ENCODE measurements at regions not wholly inside any gene's neighbourhood (a gene's known extent, or its start where the extent isn't known, plus 50 kb on each side); places are given as distances from the start of the nearest gene placed in this dataset.
"Not testable (repeated sequence)": the region's sequence is repeated elsewhere in the genome, so short reads cannot be mapped to it uniquely, and the experiment has no call there.

DNA sequence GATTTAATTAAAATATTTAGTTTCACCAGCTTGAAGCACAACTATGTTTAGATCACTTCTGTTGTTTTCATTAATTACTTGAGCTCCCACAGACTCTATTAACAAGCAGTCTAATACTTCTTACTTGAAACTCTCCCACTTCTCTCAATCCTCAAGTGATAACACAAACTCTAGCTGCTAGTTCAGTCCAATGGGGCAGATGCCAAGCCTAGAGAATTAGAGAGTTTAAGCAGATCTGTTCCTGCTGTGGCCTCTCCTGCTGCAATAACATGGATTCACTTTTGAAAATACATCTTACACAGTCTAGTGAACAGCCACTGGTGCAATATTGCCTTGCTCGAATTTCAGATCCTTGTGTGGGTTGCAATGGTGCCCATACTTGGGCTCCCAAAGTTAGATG, 566.4 kb upstream of the SGO1 start:
- FAIRE-seq (no peak), DNase-seq (ENCODE audit: low spot score in 2 of 2) (no peak)

DNA sequence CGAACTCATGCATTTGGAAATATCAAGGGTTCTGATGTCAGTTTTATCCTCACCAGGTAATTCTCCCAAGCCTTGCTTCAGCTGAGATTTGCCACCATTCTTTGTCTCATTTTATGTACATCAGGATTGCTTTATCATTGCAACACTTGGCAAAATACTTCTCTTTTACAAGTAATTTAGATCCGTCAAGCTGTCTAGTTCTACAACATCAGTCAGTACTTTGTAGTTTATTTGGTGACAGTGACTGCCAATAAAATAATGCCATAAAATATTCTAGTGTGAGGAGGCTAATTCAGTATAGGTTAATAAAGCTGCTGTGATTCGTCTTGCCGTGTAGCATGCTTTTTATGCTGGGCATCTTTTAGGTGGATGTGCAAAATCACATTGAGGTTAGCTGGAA, 565.3 kb upstream of the SGO1 start:
- FAIRE-seq (no peak), DNase-seq (ENCODE audit: low spot score in 2 of 2) (no peak)

DNA sequence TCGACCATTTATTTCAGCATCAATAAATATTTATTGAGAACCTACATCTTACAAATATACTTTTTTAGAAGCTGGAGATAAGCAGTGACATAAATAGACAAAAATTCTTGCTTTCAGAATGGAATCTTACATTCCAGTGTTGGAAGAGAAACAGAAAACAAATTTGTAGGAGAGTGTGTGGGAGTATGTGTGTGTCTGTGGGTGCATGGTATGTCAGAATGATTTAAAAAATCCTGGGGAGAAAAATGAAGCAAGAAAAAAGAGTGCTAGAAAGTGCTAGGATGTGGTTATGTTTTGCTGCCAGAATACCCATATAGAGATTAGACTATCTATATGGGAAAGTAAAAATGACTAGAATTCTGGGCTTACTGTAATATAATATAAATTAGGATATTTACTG, 561.7 kb upstream of the SGO1 start:
- no peak for FAIRE-seq

DNA sequence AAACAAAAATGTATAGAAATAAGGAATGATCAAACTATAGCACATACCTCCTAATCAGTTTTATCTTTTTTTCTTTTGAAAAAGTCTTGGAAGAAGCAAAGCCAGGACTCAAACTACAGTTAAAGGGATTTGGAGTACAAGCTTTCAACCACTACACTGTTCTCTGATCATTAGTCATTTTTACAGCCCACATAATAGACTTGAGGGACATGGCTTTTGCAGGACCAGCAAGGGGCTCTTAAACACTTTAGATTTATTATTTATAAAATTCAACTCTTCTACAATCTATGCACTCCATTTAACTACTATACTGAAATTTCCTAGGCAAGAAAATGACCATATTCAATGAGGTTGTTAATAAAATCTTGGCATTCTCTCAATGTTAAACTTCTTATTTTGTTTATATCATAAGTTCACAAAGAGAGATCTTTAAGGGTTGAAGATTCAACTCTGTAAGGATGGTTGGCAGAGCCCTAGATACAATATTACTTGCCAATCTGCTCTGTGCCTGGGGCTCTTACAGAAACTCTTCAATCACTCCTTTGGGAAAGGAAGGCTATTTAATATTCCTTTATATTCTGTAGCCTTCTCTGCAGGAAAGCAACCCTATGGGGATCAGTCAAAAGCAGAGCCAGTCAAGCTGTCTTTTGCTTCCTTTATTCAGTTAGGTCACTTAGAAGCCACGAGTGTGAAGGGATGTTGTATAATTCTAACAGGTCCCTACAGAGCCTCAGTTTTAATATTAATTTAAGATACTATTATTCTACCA, 557.7 kb upstream of the SGO1 start:
- FAIRE-seq (no peak), DNase-seq (ENCODE audit: low spot score in 2 of 2) (no peak)

More for the DNA sequence above, 561.7 kb upstream of the SGO1 start:
- no peak for DNase-seq (ENCODE audit: low spot score in 2 of 2)

DNA sequence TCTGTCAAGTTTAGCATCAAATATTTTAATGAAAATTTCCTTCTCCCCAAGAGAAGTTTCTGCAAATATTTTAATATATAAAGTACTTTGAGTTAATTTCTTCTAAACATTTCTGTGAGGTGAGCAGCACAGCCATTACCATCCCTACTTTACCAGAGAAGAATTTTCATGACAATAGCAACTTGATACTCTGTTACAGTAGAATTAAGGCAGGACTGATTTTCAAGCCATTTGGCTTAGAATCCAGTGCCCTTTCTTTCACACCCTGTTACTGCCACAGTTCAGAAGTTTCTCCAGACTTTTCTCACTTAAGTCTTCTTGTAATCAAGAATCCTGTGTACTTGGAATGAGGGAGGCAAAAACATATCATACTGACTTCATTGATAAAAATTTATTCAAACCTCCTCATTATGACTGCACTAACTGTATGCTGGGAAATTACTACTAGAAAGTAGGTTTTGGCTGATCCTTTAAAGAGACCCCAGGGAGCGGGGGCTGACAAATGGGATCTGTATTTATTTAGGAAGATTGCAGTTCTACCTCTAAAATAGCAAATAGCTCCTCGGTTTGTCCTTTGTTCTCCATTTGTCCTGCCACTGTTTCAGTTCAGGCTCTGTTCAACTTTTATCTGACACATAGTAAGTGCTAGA, 557.0 kb upstream of the SGO1 start:
- no peak for FAIRE-seq
- DNase-seq (ENCODE audit: low spot score in 2 of 2): no peak

DNA sequence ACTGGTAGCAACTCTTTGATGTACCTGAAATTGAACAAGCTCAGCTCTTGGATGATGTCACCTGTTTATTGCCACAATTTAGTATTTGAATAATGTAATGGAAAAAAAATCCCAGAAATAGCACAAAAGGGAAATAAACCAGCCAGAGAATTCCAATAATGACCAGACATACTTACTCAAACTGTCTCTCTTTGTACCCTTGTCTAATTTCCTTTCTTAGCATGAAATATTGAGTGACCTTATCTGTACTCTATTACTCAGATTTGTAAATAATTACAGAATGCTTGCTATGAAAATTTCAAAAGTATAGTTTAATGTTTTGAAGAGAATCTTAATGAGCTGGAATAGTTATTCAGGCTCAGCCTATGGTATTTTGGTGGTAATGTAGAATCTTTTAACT, 555.4 kb upstream of the SGO1 start:
- DNase-seq (ENCODE audit: low spot score in 2 of 2): no peak
- FAIRE-seq: no peak

DNA sequence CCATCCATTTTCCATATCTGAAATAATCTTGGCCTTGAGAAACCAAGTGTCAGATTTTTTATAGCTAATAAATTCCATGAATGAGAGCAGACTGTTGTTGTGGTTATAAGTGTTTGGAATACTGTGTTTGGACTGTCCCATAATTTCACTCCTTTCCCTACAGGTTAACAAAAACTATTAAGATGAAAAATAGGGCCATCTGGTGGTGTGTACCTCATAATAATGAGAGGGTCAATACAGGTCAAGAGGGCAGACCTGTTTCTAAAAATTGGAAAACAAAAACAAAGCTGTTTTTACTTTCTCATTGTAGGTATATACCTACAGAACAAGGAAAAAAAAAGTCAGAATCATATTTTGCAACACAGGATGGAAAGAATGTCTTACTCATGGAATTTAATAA, 553.8 kb upstream of the SGO1 start:
- DNase-seq (ENCODE audit: low spot score in 2 of 2) (no peak), FAIRE-seq (no peak)

DNA sequence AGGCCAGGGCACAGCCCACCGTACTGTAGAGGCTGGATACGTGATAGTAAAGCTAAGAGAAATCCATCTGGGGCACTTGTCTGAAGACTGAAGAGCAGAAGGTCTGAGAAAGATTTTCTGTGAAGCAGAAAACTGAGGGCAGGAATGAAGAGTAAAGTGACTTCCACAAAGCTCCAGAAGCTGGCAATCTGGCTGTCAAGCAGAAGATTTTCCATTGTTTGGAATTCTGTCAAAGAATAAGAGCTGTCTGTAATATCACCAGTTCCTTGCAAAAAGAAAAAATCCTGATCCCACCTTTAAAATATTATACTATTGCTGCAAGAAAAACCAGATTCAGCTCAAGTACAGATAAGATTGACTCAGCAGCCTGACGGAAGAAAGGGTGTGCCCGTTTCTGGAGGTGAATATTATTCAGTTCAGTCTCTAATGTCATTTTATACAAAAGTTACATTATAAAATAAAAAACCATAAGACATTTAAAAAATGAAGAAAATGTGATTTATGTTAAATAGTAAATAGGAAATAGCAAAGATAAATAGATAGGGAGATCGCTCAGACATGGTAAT, 550.4 kb upstream of the SGO1 start:
- no peak for DNase-seq (ENCODE audit: low spot score in 2 of 2)
- FAIRE-seq: no peak

DNA sequence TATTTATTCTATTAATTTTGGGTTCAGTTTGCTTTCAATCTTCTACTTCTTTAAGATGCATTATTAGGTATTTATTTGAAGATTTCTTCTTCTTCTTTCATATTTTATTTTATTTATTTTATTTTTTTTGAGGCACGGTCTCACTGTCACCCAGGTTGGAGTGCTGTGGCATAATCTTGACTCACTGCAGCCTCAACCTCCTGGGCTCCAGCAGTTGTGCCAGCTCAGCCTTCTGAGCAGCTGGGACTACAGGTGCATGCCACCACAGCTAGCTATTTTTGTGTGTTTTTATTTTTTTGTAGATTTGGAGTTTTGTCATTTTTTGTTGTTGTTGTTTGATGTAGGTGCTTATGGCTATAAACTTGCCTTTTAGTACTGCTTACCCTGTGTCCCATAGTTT, 543.2 kb upstream of the SGO1 start:
- no peak for DNase-seq (ENCODE audit: low spot score in 2 of 2)
- FAIRE-seq: no peak

DNA sequence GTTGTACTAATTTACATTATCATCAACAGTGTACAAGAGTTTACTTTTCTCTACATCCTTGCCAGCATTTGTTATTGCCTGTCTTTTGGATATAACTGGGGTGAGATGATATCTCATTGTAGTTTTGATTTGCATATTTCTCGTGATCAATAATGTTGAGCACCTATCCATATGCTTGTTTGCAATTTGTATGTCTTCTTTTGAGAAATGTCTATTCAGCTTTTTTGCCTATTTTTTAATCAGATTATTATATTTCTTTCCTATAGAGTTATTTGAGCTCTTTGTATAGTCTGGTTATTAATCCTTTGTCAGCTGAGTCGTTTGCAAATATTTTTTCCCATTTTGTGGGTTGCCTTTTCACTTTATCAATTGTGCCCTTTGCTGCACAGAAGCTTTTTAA, 540.8 kb upstream of the SGO1 start:
- no peak for DNase-seq (ENCODE audit: low spot score in 2 of 2)

DNA sequence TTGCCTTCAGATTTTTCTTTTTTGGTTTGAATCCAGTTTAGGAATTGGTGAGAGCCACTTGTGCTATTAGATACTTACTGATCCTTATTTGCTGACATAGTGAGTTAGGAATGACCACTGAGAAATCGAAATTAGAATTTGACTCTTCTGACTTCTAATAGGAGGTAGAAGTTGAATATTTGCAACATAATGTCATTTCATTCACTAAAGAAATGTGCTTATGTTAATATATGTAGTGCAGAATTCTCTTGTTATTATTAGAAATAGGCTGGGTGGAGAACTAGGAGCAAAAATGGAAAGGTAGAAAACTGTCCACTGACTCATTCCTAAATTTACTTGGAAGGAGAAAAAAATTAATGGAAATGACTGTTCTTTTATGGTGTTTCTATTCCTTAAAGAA, 538.2 kb upstream of the SGO1 start:
- no peak for DNase-seq (ENCODE audit: low spot score in 2 of 2)
- no peak for FAIRE-seq

More for the DNA sequence above, 540.8 kb upstream of the SGO1 start:
- FAIRE-seq: no peak

DNA sequence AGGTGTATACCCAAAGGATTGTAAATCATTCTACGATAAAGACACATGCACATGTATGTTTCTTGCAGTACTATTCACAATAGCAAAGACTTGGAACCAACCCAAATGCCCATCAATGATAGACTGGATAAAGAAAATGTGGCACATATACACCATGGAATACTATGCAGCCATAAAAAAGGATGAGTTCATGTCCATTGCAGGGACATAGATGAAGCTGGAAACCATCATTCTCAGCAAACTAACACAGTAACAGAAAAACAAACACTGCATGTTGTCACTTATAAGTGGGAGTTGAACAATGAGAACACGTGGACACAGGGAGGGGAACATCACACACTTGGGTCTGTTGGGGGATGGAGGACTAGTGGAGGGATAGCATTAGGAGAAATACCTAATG, 530.4 kb upstream of the SGO1 start:
- DNase-seq (ENCODE audit: low spot score in 2 of 2); FAIRE-seq: not testable (repeated sequence)

DNA sequence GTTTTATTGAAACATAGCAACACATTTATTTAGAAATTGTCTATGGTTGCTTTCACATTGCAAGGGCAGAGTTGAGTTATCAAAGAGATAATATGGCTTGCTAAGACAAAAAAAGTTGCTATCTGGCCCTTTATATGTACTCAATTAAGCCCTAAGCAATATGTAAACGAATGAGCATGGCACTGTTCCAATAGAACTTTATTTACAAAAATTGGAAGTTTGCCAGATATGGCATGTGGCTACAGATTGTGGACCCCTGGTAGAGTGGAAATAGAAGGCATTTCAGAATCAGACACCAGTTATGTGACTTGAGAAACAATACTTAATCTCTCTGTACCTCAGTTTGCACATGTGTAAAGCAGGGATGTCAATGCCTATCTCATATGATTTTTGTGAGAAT, 515.6 kb upstream of the SGO1 start:
- FAIRE-seq (no peak), DNase-seq (ENCODE audit: low spot score in 2 of 2) (no peak)

DNA sequence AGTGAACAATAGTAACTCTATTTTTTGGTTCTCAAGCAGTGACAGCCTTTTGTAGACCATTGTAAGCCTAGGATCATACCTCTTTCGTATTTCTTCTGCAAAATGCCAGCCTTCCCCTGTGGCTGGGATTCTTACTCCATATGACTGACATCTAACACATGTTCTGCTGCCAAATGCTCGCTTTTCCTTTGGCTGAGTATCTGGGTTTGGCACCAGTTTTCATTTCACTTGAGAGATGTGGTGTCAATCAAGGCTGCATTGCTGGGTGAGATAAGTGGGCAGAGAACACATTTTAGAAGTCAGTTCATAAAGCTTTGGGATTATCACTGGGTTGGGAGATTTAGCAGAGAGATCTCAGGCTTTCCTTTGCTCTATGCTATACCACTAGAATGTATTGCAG, 514.7 kb upstream of the SGO1 start:
- no peak for DNase-seq (ENCODE audit: low spot score in 2 of 2)
- FAIRE-seq: no peak

DNA sequence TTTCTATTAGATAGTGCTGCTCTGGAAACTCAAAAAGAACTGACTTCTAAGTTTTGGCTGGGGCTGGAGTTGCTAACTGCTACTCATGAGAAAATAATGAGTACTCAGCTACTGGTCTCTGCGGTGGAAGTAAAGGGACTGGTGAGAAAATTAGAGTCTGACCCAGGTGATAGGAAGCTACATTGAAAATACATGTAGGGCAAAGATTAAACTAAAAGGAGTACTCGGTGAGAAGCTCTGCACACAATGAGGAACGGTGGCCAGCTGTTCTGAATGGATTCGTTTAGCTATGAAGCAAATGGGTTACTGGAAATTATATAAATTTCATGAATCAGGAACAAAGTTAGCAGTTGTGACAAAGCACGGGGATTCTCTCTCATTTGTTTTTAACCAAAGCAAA, 512.9 kb upstream of the SGO1 start:
- no peak for FAIRE-seq
- no peak for DNase-seq (ENCODE audit: low spot score in 2 of 2)

DNA sequence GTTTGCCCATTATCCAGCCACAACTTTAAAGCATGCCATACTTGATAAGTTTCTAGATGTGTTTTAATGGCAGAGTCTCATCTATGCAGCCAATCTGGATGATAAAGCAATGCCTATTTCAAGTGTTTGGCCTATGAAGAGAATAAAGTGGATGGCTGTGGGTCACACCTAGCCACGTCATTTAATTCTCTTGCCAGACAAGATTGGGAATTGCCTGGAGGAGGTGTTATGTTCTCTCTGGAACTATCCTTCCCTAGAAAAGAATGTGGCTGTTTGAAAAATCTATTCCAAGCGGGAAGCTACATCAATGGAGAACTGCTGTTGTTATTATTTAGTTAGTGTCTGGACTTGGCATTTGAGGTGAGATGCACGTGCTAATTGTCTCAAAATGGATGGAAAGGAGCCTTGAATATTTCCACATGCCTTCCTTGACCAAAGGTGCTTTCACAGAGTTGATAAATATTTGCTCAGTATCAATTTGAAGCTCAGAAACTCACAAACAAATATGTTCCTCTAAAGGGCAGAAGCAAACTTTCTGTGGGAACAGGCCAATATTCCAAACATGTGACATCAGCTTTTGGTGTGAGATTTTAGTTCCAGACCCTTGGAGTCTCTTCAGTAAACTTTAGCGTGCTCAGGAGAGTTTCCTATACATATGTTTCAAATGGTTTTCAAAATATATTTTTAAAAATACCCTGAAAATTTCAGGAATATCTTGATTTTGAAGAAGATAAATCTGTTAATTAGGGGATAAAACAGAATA, 510.6 kb upstream of the SGO1 start:
- FAIRE-seq (no peak), DNase-seq (ENCODE audit: low spot score in 2 of 2) (no peak)

DNA sequence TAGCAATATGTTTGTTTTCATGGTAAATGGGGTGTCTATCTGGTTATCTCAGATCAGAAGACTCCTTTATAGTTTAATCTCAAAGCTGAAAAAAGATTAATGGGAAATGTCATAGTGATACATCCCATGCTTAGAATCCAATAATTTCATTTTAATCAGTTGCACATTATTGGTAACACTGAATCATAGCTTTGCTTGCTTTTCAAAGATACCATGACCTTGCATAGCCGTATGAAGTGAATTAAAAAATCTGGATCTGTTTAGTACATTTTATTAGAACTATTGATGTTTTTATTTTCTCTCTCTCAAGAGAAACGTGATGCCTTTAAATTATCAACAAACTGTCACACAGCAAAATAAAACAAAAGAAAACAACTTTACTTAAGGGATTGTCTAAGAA, 506.7 kb upstream of the SGO1 start:
- FAIRE-seq (no peak), DNase-seq (ENCODE audit: low spot score in 2 of 2) (no peak)

DNA sequence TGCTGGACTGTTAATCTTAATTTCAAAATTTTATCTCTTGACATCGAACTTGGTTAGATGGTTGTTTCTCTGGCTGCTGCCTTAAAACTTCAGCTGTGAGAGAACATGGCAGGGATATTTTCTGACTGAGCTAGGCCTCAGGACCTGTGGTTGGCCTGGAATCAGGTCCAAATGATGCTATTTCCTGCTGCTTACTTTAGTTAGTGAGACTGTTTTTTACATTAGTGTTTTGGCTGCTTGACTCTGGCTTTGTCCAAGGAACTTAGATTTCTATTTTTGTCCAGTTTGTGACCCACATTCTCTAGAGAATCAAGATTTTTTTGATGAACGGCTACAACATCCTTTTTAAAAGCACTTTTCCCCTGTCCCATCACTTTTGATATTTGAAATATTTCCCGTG, 497.9 kb upstream of the SGO1 start:
- no peak for FAIRE-seq
- DNase-seq (ENCODE audit: low spot score in 2 of 2): no peak

DNA sequence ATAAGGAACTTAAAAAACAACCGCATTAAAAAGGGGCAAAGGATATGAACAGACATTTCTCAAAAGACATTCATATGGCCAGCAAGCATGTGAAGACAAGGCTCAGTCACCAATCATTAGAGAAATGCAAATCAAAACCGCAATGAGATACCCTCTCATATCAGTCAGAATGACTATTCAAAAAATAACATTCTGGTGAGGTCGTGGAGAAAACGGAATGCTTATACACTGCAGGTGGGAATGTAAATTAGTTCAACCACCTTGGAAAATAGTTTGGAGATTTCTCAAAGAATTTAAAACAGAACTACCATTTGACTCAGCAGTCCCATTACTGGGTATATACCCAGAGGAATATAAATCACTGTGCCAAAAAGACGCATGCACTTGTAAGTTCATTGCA, 496.6 kb upstream of the SGO1 start:
- no peak for DNase-seq (ENCODE audit: low spot score in 2 of 2)
- no peak for FAIRE-seq

DNA sequence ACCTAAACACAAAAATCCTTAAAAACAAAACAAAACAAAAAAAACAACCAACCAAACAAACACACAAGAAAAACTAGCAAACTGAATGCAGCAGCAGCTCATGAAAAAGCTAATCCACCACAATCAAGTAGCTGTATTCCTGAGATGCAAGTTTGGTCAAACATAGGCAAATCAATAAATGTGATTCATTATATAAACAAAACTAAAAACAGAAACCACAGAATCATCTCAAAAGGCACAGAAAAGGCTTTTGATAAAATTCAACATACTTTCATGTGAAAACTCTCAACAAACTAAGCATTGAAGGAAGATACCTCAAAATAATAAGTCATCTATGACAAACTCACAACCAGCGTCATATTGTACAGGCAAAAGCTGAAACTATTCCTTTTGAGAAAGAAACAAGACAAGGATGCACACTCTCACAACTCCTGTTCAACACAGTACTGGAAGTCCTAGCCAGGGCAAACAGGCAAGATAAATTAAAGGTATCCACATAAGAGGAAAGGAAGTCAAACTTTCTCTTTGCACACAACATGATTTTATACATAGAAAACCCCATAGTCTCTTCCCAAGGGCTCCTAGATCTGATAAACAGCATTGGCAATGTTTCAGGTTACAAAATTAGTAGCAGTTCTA, 495.1 kb upstream of the SGO1 start:
- no peak for FAIRE-seq
- DNase-seq (ENCODE audit: low spot score in 2 of 2): no peak

DNA sequence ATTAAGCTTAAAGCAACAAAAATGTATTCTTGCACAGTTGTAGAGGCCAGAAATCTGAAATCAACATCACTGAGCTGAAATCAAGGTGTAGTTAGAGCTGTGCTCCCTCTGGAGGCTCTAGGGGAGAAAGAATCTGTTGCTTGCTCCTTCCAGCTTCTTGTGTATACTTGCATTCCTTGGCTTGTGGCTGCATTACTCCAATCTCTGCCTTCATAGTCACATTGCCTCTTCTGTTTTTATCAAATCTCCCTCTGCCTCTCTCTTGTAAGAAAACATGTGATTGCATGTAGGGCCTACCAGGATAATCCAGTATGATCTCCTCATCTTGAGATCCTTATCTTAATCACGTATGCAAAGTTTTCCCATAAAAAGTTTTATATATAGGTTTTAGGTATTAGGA, 487.9 kb upstream of the SGO1 start:
- DNase-seq (ENCODE audit: low spot score in 2 of 2) (no peak), FAIRE-seq (no peak)

Data from frontal cortex (tissue), 3 donors.